Islet precursor cell (in vitro differentiated cells): ENCODE measurements at regions not wholly inside any gene's neighbourhood (a gene's known extent, or its start where the extent isn't known, plus 50 kb on each side); places are given as distances from the start of the nearest gene placed in this dataset.
A peak's percentile ranks its signal among the peaks of the same experiment; 100 is the strongest.

Experiments used
- DNase-seq: peaks from one replicate; pipeline ENCODE4 v3.0.0-alpha.2; 2018

DNA sequence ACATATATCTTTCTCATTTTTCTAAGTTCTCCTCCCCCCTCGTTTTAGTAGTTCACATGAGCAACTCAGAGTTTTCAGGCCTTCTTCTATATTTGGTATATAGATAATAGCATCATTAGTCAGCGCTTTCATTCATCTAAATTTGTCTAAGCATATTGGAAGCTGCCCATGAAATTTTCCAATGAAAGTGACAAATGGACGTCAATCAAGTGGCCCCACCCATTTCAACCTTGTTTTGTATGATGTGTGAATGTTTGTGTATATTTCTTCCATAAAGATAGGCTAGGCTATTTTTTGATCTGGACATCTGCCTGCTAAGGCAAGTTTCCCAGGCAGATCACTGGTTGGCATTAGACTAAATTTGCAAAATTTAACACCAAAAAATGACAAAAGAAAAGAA lies 104.0 kb upstream of the SSBP2 start:
- no peak for DNase-seq

DNA sequence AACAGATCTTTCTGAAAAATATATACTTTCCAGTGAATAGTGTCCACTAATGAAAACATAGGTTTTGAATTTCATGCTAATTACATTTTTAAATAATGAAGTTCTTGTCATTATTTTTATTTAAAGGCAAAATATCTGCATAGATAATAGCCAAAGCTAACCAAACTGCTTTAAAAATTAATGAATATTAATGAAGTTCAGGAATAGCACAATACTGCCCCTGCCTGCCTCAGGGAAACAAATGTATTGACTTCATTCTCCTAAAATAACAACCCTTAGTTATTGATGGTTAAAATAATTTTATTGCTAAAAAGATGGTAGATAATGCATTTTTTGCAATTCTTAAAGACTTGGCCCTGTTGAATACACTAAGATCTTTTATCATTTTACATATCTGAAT lies 103.6 kb upstream of the SSBP2 start:
- no peak for DNase-seq

DNA sequence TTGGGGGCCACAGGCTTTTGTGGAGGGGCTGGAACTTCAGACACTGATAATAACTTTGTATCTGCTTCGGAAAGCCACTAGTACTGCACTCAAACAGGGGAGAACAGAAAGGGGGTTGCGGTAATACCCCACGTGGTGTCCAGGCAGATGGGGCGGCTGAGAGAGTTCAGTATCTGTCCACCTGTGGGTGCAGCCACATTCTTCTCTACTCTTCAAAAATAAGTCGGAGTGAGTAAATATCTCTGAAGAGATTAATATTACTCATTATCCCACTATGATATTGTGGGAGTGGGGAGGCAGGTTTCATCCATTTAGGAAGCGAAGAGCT lies 102.1 kb upstream of the SSBP2 start:
- no peak for DNase-seq

DNA sequence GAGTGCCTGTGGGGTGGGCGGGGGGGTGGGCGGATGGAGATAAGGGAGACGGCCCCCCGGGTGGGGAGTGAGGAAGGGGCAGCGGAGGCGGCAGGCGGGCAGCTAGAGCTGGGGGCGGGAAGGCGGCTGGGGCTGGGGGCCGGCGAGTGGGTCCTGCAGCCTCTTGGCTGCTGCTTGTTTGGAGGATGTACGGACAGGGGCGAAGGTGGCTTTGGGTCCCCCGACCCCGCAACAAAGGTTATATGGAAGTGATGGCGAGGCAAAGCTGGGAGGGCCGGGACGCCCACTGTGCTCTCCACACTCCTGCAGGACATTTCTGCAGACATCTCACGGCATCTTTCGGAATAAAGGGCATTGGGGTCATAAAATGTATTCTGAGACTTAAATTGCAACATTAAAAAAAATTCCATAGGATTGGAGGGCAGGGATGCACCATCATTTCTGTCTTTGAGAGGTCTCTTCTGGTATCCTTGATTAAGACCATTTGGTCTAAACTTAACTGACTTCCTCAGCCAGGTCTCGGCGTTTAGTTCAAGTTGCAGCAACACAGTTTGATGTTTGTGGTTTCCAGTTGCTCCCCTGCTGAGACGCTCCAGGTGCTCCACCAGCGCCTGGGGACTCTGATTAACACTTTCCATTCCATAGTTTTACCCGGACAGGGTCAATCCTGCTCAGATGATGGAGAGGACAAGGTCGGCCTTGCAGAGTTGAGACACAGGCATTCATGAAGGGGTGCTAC lies 101.6 kb upstream of the SSBP2 start:
- peak; percentile 81 for DNase-seq

DNA sequence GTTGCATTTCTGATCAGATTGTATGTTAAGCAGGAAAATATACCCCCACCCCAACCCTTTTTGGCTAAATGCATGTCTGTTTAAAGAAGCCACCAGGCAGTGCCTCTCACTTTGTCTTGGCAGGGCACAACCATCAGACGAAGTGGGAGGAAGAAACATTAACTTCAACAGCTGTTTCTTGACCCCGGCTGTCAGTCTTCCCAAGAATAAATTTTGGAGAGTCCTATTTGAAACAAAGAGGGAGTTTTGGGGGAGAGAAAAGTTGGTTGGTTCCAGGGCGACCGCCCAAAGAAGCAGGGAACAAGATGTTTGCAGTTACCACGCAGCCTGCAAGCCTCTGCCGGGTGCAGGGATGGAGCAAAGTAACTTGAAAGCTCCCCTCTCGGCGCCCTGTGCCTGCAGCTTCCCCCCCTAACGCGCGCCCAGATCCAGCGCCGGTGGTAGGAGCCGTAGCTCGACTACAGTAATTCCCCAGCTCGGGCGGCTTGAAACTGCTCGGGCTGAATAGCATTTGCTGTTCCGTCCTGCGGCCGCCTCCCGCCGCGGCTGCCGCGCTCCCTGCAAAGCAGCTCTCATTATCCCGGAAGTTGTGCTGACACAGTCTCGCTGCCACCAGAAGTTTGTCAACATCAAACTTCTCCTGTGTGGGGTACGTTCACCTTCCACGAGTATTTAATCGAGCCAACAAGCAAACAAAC lies 100.7 kb upstream of the SSBP2 start:
- peak; percentile 98 for DNase-seq

DNA sequence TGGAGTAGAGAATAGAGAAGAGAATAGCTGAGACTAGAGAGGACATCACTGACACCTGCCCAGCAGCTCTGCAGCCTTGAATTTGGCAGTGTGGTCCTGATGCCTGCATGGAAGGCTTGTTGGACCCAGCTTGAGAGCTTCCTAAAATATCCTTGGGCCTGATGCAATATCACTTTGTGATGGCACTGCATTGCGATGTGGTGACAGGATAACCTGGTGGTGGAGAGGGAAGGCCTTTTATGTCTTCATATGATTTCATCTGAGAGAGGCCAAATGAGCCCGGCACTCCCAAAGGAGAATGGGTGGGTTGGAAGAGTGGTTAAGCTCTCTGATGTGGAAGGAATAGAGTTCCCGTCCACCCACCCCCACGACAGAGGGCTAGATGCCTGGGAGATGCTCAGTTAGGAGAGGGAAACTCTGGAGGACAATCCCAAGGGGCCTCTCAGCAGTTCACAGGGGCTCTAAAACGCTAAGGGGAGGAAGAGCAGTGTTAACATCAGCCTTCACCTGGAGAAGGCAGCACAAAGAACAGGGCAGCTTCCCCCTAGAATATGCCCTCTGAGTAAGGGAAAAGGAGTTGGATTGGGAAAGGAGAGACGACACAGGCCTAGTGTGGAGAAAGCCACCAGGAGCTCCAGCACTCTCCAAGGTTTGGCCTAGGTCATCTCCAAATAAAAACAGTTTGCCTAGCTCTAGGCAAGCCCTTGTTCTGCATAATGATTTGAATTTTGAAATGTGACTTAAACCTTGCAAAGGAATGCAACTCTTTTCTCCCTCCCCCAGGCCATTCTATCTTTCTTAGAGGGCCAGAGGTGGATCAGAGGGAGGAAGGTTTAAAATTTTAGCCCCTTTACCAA lies 99.8 kb upstream of the SSBP2 start:
- no peak for DNase-seq

DNA sequence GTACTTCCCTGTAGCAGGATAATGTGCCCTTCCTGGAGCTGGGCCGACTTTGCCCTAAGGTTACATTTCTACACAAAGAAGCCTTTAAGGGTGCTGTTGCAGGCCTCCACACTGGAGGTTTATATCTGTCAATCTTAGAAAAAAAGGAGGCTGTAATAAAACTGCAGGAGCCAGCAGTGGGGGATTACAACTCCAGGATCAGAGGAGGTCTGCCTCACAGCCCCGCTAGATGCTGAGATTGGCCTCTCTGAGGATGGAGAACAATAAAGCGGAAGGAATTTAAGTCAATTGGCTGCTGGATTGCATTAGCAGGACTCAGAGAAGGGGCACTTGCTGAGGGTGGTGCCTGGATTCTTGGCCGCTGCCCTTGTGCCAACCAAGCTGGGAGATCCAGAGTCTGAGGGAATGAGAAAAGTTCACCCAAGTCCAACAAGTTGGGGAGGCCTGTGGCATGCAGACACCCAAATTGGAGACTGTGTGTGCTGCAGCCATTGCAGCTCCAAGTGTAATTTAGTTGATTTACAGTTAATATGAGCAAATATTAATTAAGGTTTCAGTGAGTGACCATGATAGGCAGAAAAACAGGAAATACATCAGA lies 99.0 kb upstream of the SSBP2 start:
- peak; percentile 68 for DNase-seq

DNA sequence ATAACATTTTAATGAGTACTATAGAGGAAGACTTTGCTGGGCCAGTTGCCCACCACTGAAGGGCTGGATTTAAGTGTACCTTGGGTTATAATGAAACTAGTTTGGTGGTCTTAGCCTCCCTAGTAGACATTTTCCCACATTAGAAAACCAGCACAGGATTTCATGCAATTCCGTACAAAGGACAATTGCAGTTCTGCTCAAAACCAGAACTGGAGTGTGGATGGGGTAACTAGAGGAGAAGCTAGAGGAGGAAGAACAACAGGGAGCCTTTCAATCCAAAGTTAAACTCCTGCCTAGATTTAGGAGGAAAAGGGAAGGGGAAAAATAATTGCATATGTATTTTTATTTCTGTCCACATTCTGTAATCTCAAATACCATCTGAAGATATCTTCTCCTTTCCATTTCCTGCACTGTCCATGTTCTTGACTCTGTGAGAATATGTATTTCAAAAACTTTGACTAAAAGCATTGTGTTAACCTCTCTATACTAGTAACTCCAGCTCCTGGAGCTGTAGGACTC lies 97.5 kb upstream of the SSBP2 start:
- no peak for DNase-seq

DNA sequence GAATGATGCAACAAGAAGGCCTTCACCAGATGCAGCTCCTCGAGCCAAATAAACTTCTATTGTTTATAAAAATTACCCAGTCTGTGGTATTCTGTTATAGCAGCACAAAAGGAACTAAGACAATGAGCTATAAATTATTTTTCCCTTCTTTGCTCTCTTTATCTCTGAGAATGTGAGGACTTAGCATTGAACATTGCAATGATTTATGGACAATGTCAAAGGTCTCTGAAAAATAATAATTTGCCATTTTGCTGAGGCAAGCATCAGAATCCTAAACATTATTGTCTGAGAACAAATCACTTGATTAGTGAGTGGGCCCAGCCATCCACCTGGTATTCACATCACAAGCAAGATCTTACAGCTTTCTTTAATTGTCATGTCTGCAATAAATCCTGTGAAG lies 95.4 kb upstream of the SSBP2 start:
- no peak for DNase-seq

DNA sequence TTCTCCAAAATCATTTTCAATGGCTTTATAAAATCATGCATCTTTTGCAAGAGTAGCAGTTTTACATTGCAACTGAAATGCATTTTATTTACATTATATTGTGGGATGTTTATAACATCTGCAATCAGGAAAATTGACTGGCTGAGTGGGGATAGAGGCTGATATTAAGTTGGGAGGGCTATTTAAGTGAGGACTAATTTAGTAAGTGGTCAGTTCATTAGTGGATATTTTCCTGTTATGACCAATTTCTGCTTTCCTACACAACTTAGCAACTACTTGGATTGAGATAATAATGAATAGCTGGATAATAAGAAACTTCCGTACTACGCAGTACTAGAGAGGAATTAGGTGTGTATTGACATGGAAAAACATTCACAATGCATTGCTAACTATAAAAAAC lies 92.9 kb upstream of the SSBP2 start:
- no peak for DNase-seq

DNA sequence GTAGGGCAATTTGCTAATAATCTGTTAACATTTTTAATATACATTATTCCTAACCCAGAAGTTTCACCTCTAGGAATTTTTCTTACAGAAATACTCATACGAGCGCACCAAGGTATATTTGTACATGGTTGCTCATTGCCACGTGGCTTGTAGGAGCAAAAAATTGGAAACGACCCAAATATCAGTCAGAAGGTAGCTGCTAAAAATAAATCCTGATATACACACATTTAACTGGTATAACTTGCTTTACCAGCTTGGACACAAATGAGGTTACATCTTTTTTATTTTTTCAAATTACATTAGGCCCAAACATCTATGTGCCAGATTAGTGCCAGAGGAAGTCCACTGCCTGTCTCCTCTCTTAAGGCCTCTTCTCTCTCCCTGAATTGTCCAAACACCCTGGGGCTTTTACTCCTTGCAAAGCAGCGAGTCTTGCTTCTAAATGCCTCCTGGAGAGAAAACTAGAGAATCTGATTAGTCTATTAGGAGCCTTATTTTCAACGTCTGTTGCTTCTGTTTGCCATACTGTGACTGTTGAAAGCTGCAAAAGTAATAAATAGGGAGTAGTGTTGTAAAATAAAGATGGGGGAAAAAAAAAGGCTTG lies 92.0 kb upstream of the SSBP2 start:
- no peak for DNase-seq

DNA sequence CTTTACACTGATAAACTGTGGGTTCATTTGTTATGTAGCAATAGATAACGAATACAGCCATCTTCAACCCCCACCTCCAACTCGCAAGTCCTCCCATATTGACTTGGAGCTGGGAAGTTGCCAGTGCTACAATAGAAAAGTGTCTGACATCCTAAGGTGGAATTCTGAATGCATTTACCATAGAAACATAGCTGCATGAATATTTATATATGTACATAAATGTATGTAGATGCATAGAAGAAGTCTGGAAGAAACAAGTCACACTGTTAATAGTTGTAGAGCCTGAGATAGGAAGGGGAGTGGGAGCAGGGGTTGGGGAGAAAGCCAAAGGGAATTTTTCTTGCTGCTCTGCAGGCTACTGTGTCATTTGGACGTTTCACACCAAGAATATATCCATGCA lies 88.1 kb upstream of the SSBP2 start:
- DNase-seq, result no peak

DNA sequence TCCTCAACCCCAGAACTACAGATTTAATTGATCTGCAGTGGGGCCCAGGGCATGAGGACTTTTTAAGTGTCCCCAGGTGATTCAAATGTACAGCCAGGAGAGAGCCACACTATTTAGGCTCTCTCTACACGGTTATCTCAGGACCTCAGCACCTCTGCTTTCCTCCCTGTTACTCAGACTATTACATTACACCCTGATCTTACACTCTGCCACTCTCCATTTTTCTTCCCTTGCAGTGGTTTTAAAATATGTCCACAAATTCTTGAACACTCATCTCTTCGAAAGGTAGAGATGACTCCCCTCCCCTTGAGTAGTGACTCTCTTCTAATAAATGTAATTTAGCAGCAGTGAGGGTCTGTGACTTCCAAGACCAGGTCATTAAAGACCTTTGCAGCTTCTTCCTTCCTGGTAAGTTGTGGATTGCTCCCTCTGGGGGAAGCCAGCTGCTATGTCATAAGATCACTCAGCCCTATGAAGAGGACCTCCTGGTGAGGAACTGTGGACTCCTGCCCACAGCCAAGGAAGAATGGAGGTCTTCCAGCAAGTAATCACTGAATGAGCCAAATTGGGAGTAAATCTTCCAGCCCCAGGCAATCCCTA lies 87.5 kb upstream of the SSBP2 start:
- DNase-seq, result peak; percentile 64

DNA sequence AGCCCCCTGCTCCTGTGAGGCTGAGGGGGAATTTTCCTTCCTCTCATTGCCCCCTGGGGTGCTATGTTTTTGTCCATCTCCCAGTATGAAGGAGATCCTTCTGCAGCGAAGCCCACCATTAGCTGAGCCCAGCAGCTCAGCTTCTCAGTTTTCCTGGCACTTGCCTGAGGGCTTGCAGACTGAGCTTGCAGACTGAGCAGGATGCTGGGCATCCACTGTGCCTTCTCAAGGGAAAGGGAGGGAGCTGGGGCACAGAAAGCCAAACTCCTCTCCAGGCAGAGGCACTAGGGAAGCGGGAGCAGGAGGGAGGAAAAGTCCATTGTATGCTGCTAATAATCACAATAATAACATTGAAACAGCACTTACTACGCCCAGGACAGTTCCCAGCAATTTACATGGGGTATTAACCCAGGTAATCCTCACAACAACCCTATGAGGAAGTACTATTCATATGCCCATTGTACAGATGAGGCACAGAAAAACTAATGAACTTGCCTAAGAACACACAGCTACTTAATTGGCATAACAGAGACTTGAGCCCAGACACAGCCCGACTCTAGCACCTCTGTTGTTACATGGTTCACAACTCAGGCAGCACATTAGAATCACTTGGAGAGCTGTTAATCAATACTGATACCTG lies 86.9 kb upstream of the SSBP2 start:
- no peak for DNase-seq

DNA sequence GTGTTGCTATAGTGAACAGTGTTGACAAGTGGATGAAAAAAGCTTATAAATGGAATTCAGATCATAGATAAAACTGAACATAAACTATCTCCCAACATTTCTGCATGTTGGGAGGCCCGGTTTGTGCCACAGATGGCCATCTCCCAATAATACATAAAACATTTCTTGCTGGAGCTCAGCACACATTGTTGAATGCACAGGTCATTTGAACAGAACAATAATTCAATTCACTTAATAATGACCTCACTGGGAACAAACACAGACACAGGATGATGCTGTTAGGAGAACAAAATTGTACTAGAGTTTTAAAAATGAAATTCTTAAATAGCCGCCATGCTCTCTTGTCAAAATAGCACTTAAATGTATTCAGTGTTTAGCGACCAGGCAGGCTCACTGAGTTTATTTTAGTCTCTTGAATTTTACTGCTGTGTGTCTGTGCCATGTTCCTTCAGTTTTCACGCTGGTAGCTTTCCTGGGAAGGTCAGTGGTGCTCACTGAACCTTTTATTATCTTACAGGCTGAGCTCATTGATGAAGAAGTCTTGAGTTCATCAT lies 85.0 kb upstream of the SSBP2 start:
- no peak for DNase-seq

DNA sequence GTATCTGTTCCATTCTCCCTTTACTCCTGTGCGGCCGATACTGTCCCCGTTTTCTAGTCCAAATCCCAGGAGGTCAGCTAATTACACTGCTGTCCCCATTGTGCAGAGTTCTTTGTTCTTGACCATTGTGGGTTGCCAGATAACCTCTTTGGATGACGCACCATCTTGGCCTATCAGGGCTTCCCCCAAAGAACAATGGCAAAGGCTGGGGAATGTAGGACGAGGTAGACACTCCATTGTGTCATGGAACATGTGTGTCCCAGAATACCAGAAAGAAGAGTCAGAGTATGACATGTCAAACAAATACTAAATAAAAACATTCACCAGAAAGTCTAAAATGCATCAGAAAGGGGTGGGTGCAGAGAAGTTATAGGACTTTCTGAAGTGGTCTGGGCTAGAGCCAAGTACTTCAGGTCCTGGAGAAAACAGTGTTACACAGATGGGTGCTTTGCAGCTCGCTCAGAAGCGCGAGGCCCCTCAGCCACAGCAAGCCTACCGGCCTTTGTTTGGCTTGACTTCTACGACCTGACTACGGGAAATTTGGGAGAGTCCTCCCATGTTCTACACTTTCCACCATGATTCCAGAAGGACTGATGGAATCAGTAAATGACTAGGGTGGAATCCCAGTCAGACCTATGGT lies 83.2 kb upstream of the SSBP2 start:
- DNase-seq, result no peak

DNA sequence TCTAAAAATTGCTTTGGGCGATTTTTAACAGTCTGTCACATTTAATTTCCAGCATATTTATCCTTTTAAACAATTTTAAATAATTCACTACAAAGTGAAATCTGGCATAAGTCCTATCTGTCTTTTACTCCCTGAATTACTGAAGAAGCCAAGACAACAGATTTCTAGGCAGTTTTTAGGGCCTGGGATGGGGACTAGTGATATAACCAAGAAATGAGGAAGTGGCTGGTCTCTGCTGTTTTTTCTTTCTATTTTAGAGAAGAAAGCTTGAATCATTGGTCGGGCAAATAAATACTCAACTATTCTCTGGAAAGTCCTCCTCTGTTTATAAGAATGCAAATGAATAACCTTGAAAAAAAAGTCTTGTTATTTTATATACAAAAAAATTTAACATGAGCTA lies 79.7 kb upstream of the SSBP2 start:
- DNase-seq, result no peak

DNA sequence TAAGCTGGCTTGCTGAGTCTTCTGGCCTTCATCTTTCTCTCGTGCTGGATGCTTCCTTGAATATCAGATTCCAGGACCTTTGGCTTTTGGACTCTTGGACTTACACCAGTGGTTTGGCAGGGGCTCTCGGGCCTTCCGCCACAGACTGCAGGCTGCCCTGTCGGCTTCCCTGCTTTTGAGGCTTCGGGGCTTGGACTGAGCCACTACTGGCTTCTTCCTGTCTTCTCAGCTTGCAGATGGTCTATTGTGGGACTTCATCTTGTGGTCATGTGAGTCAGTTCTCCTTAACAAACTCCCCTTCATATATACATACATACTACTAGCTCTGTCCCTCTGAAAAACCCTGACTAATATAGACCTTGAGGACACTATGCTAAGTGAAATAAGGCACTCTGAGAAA lies 78.3 kb upstream of the SSBP2 start:
- no peak for DNase-seq

DNA sequence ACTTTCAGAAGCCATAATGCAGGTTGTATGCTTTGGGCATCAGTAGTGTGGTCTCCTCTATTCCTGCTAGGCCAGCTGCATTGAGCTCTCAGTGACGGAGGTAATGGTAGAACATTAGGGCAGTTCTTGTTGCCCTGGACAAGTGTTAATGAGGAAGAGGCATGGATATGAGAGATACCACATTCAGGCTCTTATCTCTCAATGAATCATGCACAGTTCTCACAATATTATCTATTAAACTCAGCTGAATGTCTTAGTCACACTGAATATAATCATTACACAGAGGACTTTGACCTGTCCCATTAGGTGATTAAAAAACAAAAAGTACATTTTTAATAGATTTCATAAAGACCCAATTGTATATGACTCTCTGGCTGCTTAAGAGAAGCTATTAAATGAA lies 76.6 kb upstream of the SSBP2 start:
- DNase-seq, result no peak

DNA sequence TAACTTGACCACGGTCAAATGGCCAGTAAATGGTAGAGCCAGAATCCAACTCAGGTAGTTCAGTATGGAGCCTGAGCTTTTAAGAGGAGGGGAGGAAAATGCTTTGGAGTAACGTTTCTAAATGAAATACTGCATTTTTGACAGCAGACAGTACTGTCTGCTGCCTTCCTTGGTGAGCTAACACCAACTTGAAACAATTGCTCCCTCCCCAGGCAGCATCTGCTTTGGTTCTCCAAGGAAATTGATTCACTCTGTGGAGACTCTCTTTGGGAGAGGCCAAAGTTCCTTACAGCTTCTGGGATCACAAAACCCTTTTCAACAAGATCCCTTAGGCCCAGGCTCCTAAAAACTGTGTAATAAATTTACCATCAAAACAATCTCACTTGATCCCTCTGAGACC lies 75.2 kb upstream of the SSBP2 start:
- no peak for DNase-seq

DNA sequence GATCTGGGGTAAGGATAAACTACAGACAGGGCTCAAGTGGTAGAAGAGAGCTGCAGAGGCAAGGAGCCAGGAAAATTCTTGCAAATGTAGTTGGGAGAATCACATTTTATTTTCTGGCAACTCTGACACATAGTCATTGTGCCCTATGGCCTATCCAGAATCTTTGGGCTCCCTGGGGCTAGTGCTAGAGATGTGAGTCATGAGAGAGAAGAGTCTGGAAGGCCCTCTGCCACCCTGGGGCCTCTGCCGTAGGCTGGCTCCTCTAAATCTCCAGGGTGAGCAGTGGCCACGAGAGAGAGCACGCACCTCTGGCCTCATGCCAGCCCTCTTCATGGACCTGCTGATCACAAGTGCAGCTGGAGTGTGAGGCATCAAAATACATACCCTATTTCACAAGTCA lies 74.3 kb upstream of the SSBP2 start:
- DNase-seq, result no peak
